ENCODE measurements at regions not wholly inside any gene's neighbourhood (a gene's known extent, or its start where the extent isn't known, plus 50 kb on each side); places are given as distances from the start of the nearest gene placed in this dataset.

DNA sequence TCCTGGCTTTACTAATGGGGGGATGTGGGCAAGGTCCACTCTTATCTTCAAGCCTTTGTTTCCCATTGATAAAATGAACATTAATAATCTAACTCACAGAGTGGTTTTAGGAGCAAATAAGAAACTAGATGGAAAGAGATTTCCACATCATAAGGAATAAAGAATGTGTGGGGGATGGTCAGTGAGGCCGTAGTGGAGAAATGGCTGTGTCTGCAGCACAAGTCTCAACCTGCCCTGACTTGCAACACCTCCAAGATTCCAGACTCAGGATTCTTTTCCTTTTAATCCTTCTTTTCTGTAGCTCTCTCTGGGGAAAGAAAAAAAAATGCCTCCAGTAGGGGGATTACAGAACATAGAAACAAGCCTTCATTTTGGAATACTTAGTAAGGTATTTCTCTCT is 124.2 kb upstream of the MEX3C start:
- H3K27ac ChIP-seq = no peak overlapping the region
- TF ChIP-seq, protein P1, sequence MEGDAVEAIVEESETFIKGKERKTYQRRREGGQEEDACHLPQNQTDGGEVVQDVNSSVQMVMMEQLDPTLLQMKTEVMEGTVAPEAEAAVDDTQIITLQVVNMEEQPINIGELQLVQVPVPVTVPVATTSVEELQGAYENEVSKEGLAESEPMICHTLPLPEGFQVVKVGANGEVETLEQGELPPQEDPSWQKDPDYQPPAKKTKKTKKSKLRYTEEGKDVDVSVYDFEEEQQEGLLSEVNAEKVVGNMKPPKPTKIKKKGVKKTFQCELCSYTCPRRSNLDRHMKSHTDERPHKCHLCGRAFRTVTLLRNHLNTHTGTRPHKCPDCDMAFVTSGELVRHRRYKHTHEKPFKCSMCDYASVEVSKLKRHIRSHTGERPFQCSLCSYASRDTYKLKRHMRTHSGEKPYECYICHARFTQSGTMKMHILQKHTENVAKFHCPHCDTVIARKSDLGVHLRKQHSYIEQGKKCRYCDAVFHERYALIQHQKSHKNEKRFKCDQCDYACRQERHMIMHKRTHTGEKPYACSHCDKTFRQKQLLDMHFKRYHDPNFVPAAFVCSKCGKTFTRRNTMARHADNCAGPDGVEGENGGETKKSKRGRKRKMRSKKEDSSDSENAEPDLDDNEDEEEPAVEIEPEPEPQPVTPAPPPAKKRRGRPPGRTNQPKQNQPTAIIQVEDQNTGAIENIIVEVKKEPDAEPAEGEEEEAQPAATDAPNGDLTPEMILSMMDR (IDR thresholded peaks at IDR 0.05) = no peak
- no peak for TF ChIP-seq POLR2A (IDR thresholded peaks at IDR 0.05)
- TF ChIP-seq POLR2AphosphoS5 (IDR thresholded peaks at IDR 0.05; ENCODE audit: insufficient read depth in 1 of 2, low read depth in 1 of 2) = no peak
- intact Hi-C loops (cut with DNase I) = no loop called here
- no peaks in the 10 kb centered on the region for H3K27me3 ChIP-seq
- no peaks in the 10 kb centered on the region for H3K4me1 ChIP-seq
- no peaks in the 10 kb centered on the region for H3K36me3 ChIP-seq
- no peak for DNase-seq (ENCODE audit: extremely low spot score in 2 of 2)
- no peak overlapping the region for H3K4me3 ChIP-seq
- no peaks in the 10 kb centered on the region for H3K9me3 ChIP-seq

DNA sequence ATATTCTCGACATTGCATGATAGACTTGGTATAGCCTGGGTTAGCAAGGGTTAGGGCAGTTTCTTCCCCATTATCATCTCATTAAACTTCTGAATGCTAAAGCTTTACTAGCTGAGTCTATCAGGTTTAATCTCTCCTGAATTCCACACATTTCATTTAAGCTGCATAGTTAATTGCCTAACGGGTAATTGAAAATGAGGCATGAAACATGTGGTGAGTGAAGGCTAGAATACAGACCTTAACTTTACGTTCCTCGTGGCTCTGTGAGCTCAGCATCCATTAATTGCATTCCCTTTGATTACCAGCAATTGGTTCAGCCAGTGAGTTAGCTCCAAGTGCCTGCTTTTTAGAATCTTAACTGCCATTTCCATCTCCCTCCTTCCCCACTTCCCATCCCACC is 126.5 kb upstream of the MEX3C start:
- no peaks in the 10 kb centered on the region for H3K9me3 ChIP-seq
- no peak for DNase-seq (ENCODE audit: extremely low spot score in 2 of 2)
- TF ChIP-seq, protein P1 (IDR thresholded peaks at IDR 0.05) = no peak
- TF ChIP-seq POLR2A (IDR thresholded peaks at IDR 0.05) (no peak), POLR2AphosphoS5 (IDR thresholded peaks at IDR 0.05; ENCODE audit: insufficient read depth in 1 of 2, low read depth in 1 of 2) (no peak)
- no peaks in the 10 kb centered on the region for H3K27me3 ChIP-seq
- no peaks in the 10 kb centered on the region for H3K36me3 ChIP-seq
- intact Hi-C loops (cut with DNase I) = no loop called here
- no peak overlapping the region for H3K4me3 ChIP-seq
- no peaks in the 10 kb centered on the region for H3K4me1 ChIP-seq
- no peak overlapping the region for H3K27ac ChIP-seq

DNA sequence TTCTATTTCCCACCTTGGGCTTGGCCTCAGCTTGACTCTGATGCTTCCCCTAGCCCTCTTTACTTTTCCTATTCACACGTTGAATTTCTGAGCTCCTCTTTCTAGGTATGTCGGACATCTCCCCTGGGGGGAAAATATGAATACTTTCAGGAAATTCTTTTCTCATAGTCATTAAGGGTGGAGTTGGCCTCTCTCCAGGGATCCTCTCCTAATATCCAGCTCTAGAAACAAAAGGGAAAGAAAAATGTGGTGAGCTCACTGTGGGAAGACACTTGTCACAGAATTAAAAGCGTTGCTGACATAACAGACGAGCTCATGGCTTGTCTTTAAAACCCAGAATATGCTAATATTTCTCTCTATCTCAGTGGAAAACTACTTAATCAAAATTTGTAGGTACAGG is 132.7 kb upstream of the MEX3C start:
- DNase-seq (ENCODE audit: extremely low spot score in 2 of 2) = no peak
- Histone ChIP-seq H3K4me1 (no peaks in the 10 kb centered on the region), H3K9me3 (no peaks in the 10 kb centered on the region), H3K27me3 (no peaks in the 10 kb centered on the region), H3K36me3 (no peaks in the 10 kb centered on the region), H3K4me3 (no peak overlapping the region), H3K27ac (no peak overlapping the region)
- TF ChIP-seq POLR2AphosphoS5 (IDR thresholded peaks at IDR 0.05; ENCODE audit: insufficient read depth in 1 of 2, low read depth in 1 of 2) (no peak), POLR2A (IDR thresholded peaks at IDR 0.05) (no peak)
- TF ChIP-seq, protein P1 (IDR thresholded peaks at IDR 0.05) = no peak
- intact Hi-C loops (cut with DNase I) = no loop called here

DNA sequence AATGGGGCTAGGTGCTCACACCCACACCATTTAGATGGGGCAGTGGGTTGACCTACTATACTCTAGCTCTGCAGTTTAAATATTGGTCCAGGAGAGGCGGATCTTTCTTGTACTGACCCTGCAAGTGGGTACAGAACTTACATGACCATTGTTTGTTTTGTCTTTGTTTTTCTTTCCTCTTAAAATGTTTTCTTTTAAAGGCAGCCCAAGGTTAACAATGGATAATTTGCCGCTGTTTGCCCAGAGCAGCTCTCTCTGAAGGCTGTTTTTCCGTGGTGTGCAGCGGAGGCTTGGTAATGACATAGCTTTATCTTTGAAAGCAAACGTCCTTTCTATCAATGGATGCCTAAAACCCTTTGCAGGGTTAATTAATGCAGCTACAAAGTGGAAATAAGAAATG is 133.3 kb upstream of the MEX3C start:
- TF ChIP-seq POLR2AphosphoS5 (IDR thresholded peaks at IDR 0.05; ENCODE audit: insufficient read depth in 1 of 2, low read depth in 1 of 2) (no peak), POLR2A (IDR thresholded peaks at IDR 0.05) (no peak)
- TF ChIP-seq, protein P1 (IDR thresholded peaks at IDR 0.05) = no peak
- no peaks in the 10 kb centered on the region for H3K9me3 ChIP-seq
- no peaks in the 10 kb centered on the region for H3K4me1 ChIP-seq
- H3K27ac ChIP-seq = no peak overlapping the region
- H3K27me3 ChIP-seq = no peaks in the 10 kb centered on the region
- no peak for DNase-seq (ENCODE audit: extremely low spot score in 2 of 2)
- intact Hi-C loops (cut with DNase I) = no loop called here
- no peaks in the 10 kb centered on the region for H3K36me3 ChIP-seq
- H3K4me3 ChIP-seq = no peak overlapping the region

DNA sequence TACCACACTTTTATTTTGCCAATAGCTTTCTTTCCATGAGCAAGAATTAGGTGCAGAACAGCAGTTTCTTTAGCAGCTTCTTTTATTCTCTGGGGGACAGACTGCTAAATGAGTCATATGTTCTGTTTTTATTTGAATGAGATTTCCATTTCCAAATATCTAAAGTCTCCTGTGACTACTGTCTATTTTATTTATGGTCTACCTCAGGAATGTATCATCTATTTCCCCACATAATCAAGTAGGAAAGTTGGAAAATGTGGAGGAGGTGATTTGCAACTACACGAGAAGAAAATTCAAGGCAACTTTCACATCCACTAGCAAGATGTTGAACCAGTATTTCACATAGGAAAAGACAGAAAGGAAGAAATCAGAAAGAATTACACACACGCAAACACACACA is 139.9 kb upstream of the MEX3C start:
- TF ChIP-seq POLR2AphosphoS5 (IDR thresholded peaks at IDR 0.05; ENCODE audit: insufficient read depth in 1 of 2, low read depth in 1 of 2) (no peak), POLR2A (IDR thresholded peaks at IDR 0.05) (no peak)
- TF ChIP-seq, protein P1 (IDR thresholded peaks at IDR 0.05) = no peak
- no peak overlapping the region for H3K27ac ChIP-seq
- H3K4me3 ChIP-seq = no peak overlapping the region
- no peaks in the 10 kb centered on the region for H3K9me3 ChIP-seq
- no peaks in the 10 kb centered on the region for H3K36me3 ChIP-seq
- DNase-seq (ENCODE audit: extremely low spot score in 2 of 2) = no peak
- H3K4me1 ChIP-seq = no peaks in the 10 kb centered on the region
- no peaks in the 10 kb centered on the region for H3K27me3 ChIP-seq
- intact Hi-C loops (cut with DNase I) = no loop called here

Data from vagina (tissue), 2 donors.